Nephron progenitor cell (in vitro differentiated cells): ENCODE measurements at regions not wholly inside any gene's neighbourhood (a gene's known extent, or its start where the extent isn't known, plus 50 kb on each side); places are given as distances from the start of the nearest gene placed in this dataset.

Experiments
- DNase-seq: peaks from one replicate; pipeline ENCODE4 v3.0.0; 2021
- H3K27ac Mint-ChIP-seq: 2 replicates; pipeline ENCODE4 v1.8.0; 2021; ENCODE audit warnings: mild to moderate bottlenecking, moderate library complexity, mixed read lengths
- H3K27me3 Mint-ChIP-seq: 2 replicates; pipeline ENCODE4 v1.8.0; 2021; ENCODE audit warnings: mild to moderate bottlenecking, low read depth, mixed read lengths; ENCODE audit not compliant: poor library complexity
- H3K36me3 Mint-ChIP-seq: 2 replicates; pipeline ENCODE4 v1.8.0; 2021; ENCODE audit warnings: low read depth, mixed read lengths
- H3K4me1 Mint-ChIP-seq: 2 replicates; pipeline ENCODE4 v1.8.0; 2021; ENCODE audit warnings: mixed read lengths
- H3K4me3 Mint-ChIP-seq: 2 replicates; pipeline ENCODE4 v1.8.0; 2021; ENCODE audit warnings: mild to moderate bottlenecking, moderate library complexity, mixed read lengths
- H3K9me3 Mint-ChIP-seq: 2 replicates; pipeline ENCODE4 v1.8.0; 2021; ENCODE audit warnings: mild to moderate bottlenecking, moderate library complexity, mixed read lengths
- TF ChIP-seq, protein P1 (sequence below): fragments of 200-600 bp; sonication (generic); IDR thresholded peaks from 2 replicates; pipeline ENCODE4 v1.5.0; 2021; ENCODE audit warnings: antibody characterized with exemption

- peaks cover 86% of the 10 kb centered on the region for H3K4me1 Mint-ChIP-seq
- peak overlapping the region; percentile 77 for H3K27ac Mint-ChIP-seq
- peaks cover 3% of the 10 kb centered on the region for H3K27me3 Mint-ChIP-seq
- H3K9me3 Mint-ChIP-seq, result no peaks in the 10 kb centered on the region
- peaks cover 9% of the 10 kb centered on the region for H3K36me3 Mint-ChIP-seq
- no peak overlapping the region for H3K4me3 Mint-ChIP-seq
- TF ChIP-seq, protein P1, sequence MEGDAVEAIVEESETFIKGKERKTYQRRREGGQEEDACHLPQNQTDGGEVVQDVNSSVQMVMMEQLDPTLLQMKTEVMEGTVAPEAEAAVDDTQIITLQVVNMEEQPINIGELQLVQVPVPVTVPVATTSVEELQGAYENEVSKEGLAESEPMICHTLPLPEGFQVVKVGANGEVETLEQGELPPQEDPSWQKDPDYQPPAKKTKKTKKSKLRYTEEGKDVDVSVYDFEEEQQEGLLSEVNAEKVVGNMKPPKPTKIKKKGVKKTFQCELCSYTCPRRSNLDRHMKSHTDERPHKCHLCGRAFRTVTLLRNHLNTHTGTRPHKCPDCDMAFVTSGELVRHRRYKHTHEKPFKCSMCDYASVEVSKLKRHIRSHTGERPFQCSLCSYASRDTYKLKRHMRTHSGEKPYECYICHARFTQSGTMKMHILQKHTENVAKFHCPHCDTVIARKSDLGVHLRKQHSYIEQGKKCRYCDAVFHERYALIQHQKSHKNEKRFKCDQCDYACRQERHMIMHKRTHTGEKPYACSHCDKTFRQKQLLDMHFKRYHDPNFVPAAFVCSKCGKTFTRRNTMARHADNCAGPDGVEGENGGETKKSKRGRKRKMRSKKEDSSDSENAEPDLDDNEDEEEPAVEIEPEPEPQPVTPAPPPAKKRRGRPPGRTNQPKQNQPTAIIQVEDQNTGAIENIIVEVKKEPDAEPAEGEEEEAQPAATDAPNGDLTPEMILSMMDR, result no peak
- DNase-seq, result no peak
These were observed 230.9 kb downstream of the LOXHD1 start for GRCh38 chr18:46426021-46426678.

DNA sequence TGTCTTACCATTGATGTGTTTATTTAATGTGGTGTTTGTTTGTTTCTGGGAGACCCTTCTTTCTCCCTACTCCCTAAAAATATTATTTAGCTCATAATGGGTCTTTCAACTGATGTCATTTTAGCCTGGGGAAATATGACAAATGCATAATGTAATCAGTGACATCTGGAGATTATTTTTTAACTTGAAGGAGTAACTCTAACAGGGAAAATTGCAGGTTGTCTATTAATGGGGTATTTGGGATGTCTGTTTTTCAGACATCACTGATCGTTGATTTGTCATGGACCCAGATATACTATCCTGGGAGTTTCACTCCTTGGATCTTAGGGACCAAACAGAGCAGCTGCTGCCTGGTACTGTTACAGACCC is 230.4 kb downstream of the LOXHD1 start:
- Mint-ChIP-seq H3K9me3 (no peaks in the 10 kb centered on the region), H3K27ac (no peak overlapping the region), H3K4me1 (peaks cover 86% of the 10 kb centered on the region), H3K27me3 (peaks cover 3% of the 10 kb centered on the region), H3K36me3 (peaks cover 5% of the 10 kb centered on the region), H3K4me3 (no peak overlapping the region)
- TF ChIP-seq, protein P1, result no peak
- no peak for DNase-seq
